A549 (cell line): ENCODE measurements at regions not wholly inside any gene's neighbourhood (a gene's known extent, or its start where the extent isn't known, plus 50 kb on each side); places are given as distances from the start of the nearest gene placed in this dataset.

Source experiments
- ATAC-seq, 2 experiments: fragments of 200-7000 bp in 1 of 2; fragments of >200 bp in 1 of 2; cut with Nextera tagmentation in 1 of 2; cut with Tn5 transposase in 1 of 2; 3 replicates each; pipeline versions ENCODE4 v1.8.0 to v1.9.1; 2018 to 2020; ENCODE audit warnings: mild to moderate bottlenecking in 1 of 2, moderate library complexity in 1 of 2
- CTCF ChIA-PET: fragments of 300-600 bp; sonication (Branson Sonifier 250); formaldehyde crosslinking; extraction: SDS; loops from one replicate; lab custom pipeline; 2021; ENCODE audit warnings: antibody characterized with exemption, inconsistent platforms; lab: Yijun Ruan, JAX
- POLR2A ChIA-PET: fragments of 350-600 bp; formaldehyde crosslinking; extraction: SDS; loops from one replicate; lab custom pipeline; 2021; ENCODE audit warnings: antibody characterized with exemption, inconsistent platforms; lab: Yijun Ruan, JAX
- DNase-seq, 2 experiments: peaks; one replicate each; pipeline versions ENCODE4 v3.0.0 to v3.0.0-alpha.2; 2011 to 2016; ENCODE audit warnings: low read depth in 1 of 2, low spot score in 1 of 2
- FAIRE-seq: peaks from 2 replicates; lab custom pipeline; 2011; peaks lifted over from hg19 to GRCh38; lab: Jason Lieb, UNC
- H3K27ac ChIP-seq, 2 experiments: fragments of >200 bp; sonication (Bioruptor Twin); formaldehyde crosslinking; 3 replicates each; pipeline ENCODE4 v1.5.1; 2016 to 2017
- H3K4me1 ChIP-seq: fragments of >200 bp; sonication (Bioruptor Twin); formaldehyde crosslinking; 3 replicates; pipeline ENCODE4 v1.6.1; 2016
- H3K4me2 ChIP-seq: fragments of >200 bp; sonication (Bioruptor Twin); formaldehyde crosslinking; 3 replicates; pipeline ENCODE4 v1.6.1; 2016
- H3K4me3 ChIP-seq: fragments of >200 bp; sonication (Bioruptor Twin); formaldehyde crosslinking; 3 replicates; pipeline ENCODE4 v1.5.1; 2016
- H3K9me3 ChIP-seq: fragments of >200 bp; sonication (Bioruptor Twin); formaldehyde crosslinking; 3 replicates; pipeline ENCODE4 v1.6.1; 2016
- BHLHE40 ChIP-seq: IDR thresholded peaks from 2 replicates; pipeline ENCODE4 v1.6.1; 2012; ENCODE audit warnings: low read depth, low read length, inconsistent platforms
- CBX8 ChIP-seq: fragments of 200-600 bp; sonication (generic); IDR thresholded peaks from 2 replicates; pipeline ENCODE4 v1.6.1; 2016
- CHD2 ChIP-seq: fragments of 150-350 bp; IDR thresholded peaks from 2 replicates; pipeline ENCODE4 v1.6.1; 2014; ENCODE audit warnings: low read length; ENCODE audit not compliant: partially characterized antibody
- CHD4 ChIP-seq: fragments of 200-600 bp; sonication (generic); IDR thresholded peaks from 2 replicates; pipeline ENCODE4 v1.6.1; 2016; ENCODE audit warnings: antibody characterized with exemption, mild to moderate bottlenecking, borderline replicate concordance
- EP300 ChIP-seq, 2 experiments: fragments of >200 bp; sonication (Bioruptor Twin); formaldehyde crosslinking; IDR thresholded peaks; 2 replicates in 1 of 2; 3 replicates in 1 of 2; pipeline ENCODE4 v1.6.1; 2016 to 2017
- ESRRA ChIP-seq: fragments of 150-350 bp; IDR thresholded peaks from 2 replicates; pipeline ENCODE4 v1.6.1; 2014; ENCODE audit warnings: mild to moderate bottlenecking, low read length, borderline replicate concordance
- FOSL2 ChIP-seq, 2 experiments: fragments of 450-650 bp in 1 of 2; fragments of >200 bp in 1 of 2; sonication (Bioruptor Twin) in 1 of 2; formaldehyde crosslinking; IDR thresholded peaks; 2 replicates each; pipeline versions ENCODE4 v1.5.0 to v1.6.1; 2016 to 2020; ENCODE audit warnings: mild to moderate bottlenecking in 1 of 2, moderate library complexity in 1 of 2
- GATA3 ChIP-seq: IDR thresholded peaks from 2 replicates; pipeline ENCODE4 v1.6.1; 2012; ENCODE audit warnings: borderline replicate concordance
- HEYL ChIP-seq: fragments of 250-450 bp; sonication (Bioruptor Pico); IDR thresholded peaks from 2 replicates; pipeline ENCODE4 v1.8.0; 2021; ENCODE audit warnings: mild to moderate bottlenecking, moderate library complexity
- HMGXB4 ChIP-seq: fragments of 250-450 bp; sonication (Bioruptor Pico); IDR thresholded peaks from 2 replicates; pipeline ENCODE4 v1.5.0; 2021; ENCODE audit warnings: mild to moderate bottlenecking, moderate library complexity, borderline replicate concordance
- JUN ChIP-seq, 2 experiments: fragments of >200 bp; sonication (Bioruptor Twin); formaldehyde crosslinking; IDR thresholded peaks; 2 replicates in 1 of 2; 3 replicates in 1 of 2; pipeline ENCODE4 v1.6.1; 2016 to 2017
- JUNB ChIP-seq: fragments of >200 bp; sonication (Bioruptor Twin); formaldehyde crosslinking; IDR thresholded peaks from 2 replicates; pipeline ENCODE4 v1.6.1; 2016
- KDM5A ChIP-seq: fragments of 200-600 bp; sonication (generic); IDR thresholded peaks from 2 replicates; pipeline ENCODE4 v1.6.1; 2016; ENCODE audit warnings: antibody characterized with exemption, mild to moderate bottlenecking
- MAX ChIP-seq: IDR thresholded peaks from 2 replicates; pipeline ENCODE4 v1.6.1; 2012
- NFE2L2 ChIP-seq: fragments of 150-350 bp; conservative IDR thresholded peaks from 2 replicates; pipeline ENCODE4 v1.6.1; 2014; ENCODE audit warnings: low read length
- PHF8 ChIP-seq: fragments of 200-600 bp; sonication (generic); IDR thresholded peaks from 2 replicates; pipeline ENCODE4 v1.6.1; 2016; ENCODE audit warnings: low read depth, mild to moderate bottlenecking, antibody characterized with exemption, moderate library complexity, borderline replicate concordance
- RAD21 ChIP-seq, 2 experiments: fragments of >200 bp in 1 of 2; sonication (Bioruptor Twin) in 1 of 2; formaldehyde crosslinking in 1 of 2; IDR thresholded peaks in 1 of 2; conservative IDR thresholded peaks in 1 of 2; 2 replicates in 1 of 2; 3 replicates in 1 of 2; pipeline ENCODE4 v1.6.1; 2012 to 2018; ENCODE audit warnings: inconsistent platforms in 1 of 2
- RARB ChIP-seq: fragments of 250-450 bp; sonication (Bioruptor Pico); IDR thresholded peaks from 2 replicates; pipeline ENCODE4 v1.8.0; 2021; ENCODE audit warnings: mild to moderate bottlenecking, moderate library complexity
- RFX5 ChIP-seq: fragments of 450-650 bp; IDR thresholded peaks from 2 replicates; pipeline ENCODE4 v1.7.1; 2014; ENCODE audit warnings: antibody characterized with exemption, mild to moderate bottlenecking, moderate library complexity
- SMC3 ChIP-seq: fragments of >200 bp; sonication (Bioruptor Twin); formaldehyde crosslinking; IDR thresholded peaks from 3 replicates; pipeline ENCODE4 v1.6.1; 2018; ENCODE audit warnings: inconsistent platforms
- SREBF2 ChIP-seq: fragments of 450-650 bp; IDR thresholded peaks from 2 replicates; pipeline ENCODE4 v1.6.1; 2014; ENCODE audit warnings: mild to moderate bottlenecking, moderate library complexity
- TP53 ChIP-seq: fragments of 250-450 bp; sonication (Bioruptor Pico); IDR thresholded peaks from 2 replicates; pipeline ENCODE4 v1.5.0; 2021; ENCODE audit warnings: mild to moderate bottlenecking, moderate library complexity
- ZNF302 ChIP-seq: fragments of 250-450 bp; sonication (Bioruptor Pico); IDR thresholded peaks from 2 replicates; pipeline ENCODE4 v1.9.0; 2021; ENCODE audit warnings: inconsistent platforms, mild to moderate bottlenecking, moderate library complexity
- ZSCAN20 ChIP-seq: fragments of 250-450 bp; sonication (Bioruptor Pico); IDR thresholded peaks from 2 replicates; pipeline ENCODE4 v1.8.0; 2022; ENCODE audit warnings: mild to moderate bottlenecking, moderate library complexity
- WGBS: methylation state at CpG from one replicate; pipeline ENCODE4 v1.1.6; 2017; ENCODE audit errors: missing lambda C conversion rate; 5-methylcytosine and 5-hydroxymethylcytosine counted together
- TF ChIP-seq, protein P1 (sequence below): fragments of 150-350 bp; IDR thresholded peaks from 2 replicates; pipeline ENCODE4 v1.6.1; 2014; ENCODE audit warnings: low read depth, mild to moderate bottlenecking, low read length
- TF ChIP-seq, protein P2 (sequence below): IDR thresholded peaks from 2 replicates; pipeline ENCODE4 v1.6.1; 2012; ENCODE audit warnings: low read depth, borderline replicate concordance
- TF ChIP-seq, protein P3 (sequence below): fragments of 450-650 bp; IDR thresholded peaks from 2 replicates; pipeline ENCODE4 v1.6.1; 2014; ENCODE audit warnings: antibody characterized with exemption

DNA sequence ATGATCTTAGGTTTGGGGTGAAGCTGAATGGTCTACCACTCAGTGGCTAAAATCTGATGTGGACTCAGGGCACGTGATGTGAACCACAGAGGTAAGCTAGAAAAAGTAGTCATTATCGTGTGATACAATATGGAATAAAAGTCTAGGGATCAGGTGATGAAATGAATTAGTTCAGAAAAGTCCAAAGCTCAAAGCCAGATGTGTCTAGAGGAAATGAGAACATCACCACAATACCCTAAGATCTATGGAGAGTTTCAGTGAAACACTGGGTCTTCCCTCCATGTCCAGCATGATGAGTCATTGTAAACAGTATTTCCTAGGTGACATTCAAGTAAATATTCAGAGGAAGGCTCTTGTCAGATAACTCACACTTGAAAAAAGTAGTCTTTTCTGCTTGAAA, 1257.4 kb upstream of the ZEB2 start:
- Histone ChIP-seq H3K9me3 (no peaks in the 10 kb centered on the region; the same call in 2 of the 3 replicates), H3K27ac (no peak overlapping the region), H3K4me1 (peaks cover 8% of the 10 kb centered on the region; the same call in 1 of the 3 replicates), H3K4me2 (peak overlapping the region; percentile 8; the same call in 1 of the 3 replicates), H3K4me3 (no peak overlapping the region)
- ChIA-PET POLR2A (no interaction called here), CTCF (interaction anchor here (1.2 kb wide), 1 partner anchor 9 kb away, joined by 3 read pairs; no protein-coding TSS in a partner anchor)
- TF ChIP-seq, protein P1, sequence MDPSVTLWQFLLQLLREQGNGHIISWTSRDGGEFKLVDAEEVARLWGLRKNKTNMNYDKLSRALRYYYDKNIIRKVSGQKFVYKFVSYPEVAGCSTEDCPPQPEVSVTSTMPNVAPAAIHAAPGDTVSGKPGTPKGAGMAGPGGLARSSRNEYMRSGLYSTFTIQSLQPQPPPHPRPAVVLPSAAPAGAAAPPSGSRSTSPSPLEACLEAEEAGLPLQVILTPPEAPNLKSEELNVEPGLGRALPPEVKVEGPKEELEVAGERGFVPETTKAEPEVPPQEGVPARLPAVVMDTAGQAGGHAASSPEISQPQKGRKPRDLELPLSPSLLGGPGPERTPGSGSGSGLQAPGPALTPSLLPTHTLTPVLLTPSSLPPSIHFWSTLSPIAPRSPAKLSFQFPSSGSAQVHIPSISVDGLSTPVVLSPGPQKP: no peak
- TF ChIP-seq FOSL2 (IDR thresholded peaks at IDR 0.05) (0 out of 2 replicates have a peak, but pooled peaks have one; percentile 20), FOSL2 (CRISPR knock-in tag; IDR thresholded peaks at IDR 0.05) (peak; percentile 73)
- 35% methylated on average over 2 of the region's 2 CpGs for WGBS
- no peak for FAIRE-seq
- peak; percentile 68; a peak in 4 of 6 replicates for ATAC-seq
- DNase-seq: peak in 1 of 2 experiments; percentile 60

- no peak overlapping the region for H3K4me3 ChIP-seq
- no peak for FAIRE-seq
- H3K27ac ChIP-seq: no peak overlapping the region
- DNase-seq: no peak
- WGBS: 79% methylated on average over 2 of the region's 2 CpGs
- TF ChIP-seq MAX (no peak), ESRRA (no peak), SMC3 (no peak), PHF8 (no peak), RFX5 (no peak), JUN (IDR thresholded peaks at IDR 0.05) (no peak), GATA3 (no peak), TP53 (CRISPR knock-in tag) (no peak), ZSCAN20 (CRISPR knock-in tag) (no peak), CHD4 (no peak), CBX8 (no peak)
- no peak for ATAC-seq
- CTCF ChIA-PET: no interaction called here
- H3K9me3 ChIP-seq: no peaks in the 10 kb centered on the region
- H3K4me2 ChIP-seq: no peak overlapping the region
- POLR2A ChIA-PET: no interaction called here
- peaks cover 8% of the 10 kb centered on the region; the same call in 1 of the 3 replicates for H3K4me1 ChIP-seq
These were observed 1255.7 kb upstream of the ZEB2 start for GRCh38 chr2:145775591-145775990.

GRCh38 chr2:145771525-145771924, 1251.6 kb upstream of the ZEB2 start:
- Histone ChIP-seq H3K4me1 (no peaks in the 10 kb centered on the region), H3K4me3 (no peak overlapping the region), H3K27ac (no peak overlapping the region), H3K4me2 (no peak overlapping the region), H3K9me3 (no peaks in the 10 kb centered on the region)
- DNase-seq (no peak), FAIRE-seq (no peak), ATAC-seq (no peak)
- ChIA-PET POLR2A (no interaction called here), CTCF (no interaction called here)
- TF ChIP-seq JUNB (no peak), TP53 (CRISPR knock-in tag) (no peak), CBX8 (no peak), BHLHE40 (no peak), CHD2 (no peak), KDM5A (no peak), PHF8 (no peak), NFE2L2 (no peak), ZNF302 (no peak), EP300 (IDR thresholded peaks at IDR 0.05) (no peak), ZSCAN20 (CRISPR knock-in tag) (no peak), RARB (CRISPR knock-in tag) (no peak), SREBF2 (no peak), RAD21 (conservative IDR thresholded peaks at IDR 0.05 in 1 of 2, IDR thresholded peaks at IDR 0.05 in 1 of 2) (no peak), HMGXB4 (no peak), HEYL (no peak)
- TF ChIP-seq, protein P1: no peak
- TF ChIP-seq, protein P2, sequence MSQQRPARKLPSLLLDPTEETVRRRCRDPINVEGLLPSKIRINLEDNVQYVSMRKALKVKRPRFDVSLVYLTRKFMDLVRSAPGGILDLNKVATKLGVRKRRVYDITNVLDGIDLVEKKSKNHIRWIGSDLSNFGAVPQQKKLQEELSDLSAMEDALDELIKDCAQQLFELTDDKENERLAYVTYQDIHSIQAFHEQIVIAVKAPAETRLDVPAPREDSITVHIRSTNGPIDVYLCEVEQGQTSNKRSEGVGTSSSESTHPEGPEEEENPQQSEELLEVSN: no peak
- TF ChIP-seq, protein P3, sequence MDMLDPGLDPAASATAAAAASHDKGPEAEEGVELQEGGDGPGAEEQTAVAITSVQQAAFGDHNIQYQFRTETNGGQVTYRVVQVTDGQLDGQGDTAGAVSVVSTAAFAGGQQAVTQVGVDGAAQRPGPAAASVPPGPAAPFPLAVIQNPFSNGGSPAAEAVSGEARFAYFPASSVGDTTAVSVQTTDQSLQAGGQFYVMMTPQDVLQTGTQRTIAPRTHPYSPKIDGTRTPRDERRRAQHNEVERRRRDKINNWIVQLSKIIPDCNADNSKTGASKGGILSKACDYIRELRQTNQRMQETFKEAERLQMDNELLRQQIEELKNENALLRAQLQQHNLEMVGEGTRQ: no peak
